ENCODE measurements at regions not wholly inside any gene's neighbourhood (a gene's known extent, or its start where the extent isn't known, plus 50 kb on each side); places are given as distances from the start of the nearest gene placed in this dataset.

DNA sequence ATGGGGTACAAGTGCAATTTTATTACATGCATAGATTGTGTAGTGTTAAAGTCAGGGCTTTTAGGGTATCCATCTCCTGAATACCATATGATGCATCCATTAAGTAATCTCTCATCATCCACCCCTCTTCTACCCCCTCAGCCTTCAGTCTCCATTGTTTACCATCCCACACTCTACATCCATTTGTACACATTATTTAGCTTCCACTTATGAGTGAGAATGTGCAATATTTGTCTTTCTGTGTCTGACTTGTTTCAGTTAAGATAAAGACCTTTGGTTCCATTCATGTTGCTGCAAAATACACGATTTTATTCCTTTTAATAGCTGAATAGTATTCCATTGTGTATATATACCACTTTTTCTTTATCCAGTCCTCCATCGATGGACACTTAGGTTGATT is 222.5 kb upstream of the USP24 start (continued):
- TF ChIP-seq SRF (IDR thresholded peaks at IDR 0.05; ENCODE audit: low read depth, low read length) (no peak), ZNF142 (CRISPR knock-in tag; IDR thresholded peaks at IDR 0.05) (no peak), NFE2 (CRISPR knock-in tag; IDR thresholded peaks at IDR 0.05) (no peak), ZNF512 (CRISPR knock-in tag; IDR thresholded peaks at IDR 0.05) (no peak), SOX5 (CRISPR knock-in tag; IDR thresholded peaks at IDR 0.05; ENCODE audit: borderline replicate concordance) (peak; percentile 71; the same call in 1 of the 2 replicates), TCF7 (IDR thresholded peaks at IDR 0.05; ENCODE audit: low read depth) (0 out of 2 replicates have a peak, but pooled peaks have one; percentile 27), MEIS2 (CRISPR knock-in tag; IDR thresholded peaks at IDR 0.05) (no peak), GMEB2 (CRISPR knock-in tag; IDR thresholded peaks at IDR 0.05; ENCODE audit: low read depth) (no peak), ZBTB7B (CRISPR knock-in tag; IDR thresholded peaks at IDR 0.05) (no peak)
- TF ChIP-seq, protein P1, sequence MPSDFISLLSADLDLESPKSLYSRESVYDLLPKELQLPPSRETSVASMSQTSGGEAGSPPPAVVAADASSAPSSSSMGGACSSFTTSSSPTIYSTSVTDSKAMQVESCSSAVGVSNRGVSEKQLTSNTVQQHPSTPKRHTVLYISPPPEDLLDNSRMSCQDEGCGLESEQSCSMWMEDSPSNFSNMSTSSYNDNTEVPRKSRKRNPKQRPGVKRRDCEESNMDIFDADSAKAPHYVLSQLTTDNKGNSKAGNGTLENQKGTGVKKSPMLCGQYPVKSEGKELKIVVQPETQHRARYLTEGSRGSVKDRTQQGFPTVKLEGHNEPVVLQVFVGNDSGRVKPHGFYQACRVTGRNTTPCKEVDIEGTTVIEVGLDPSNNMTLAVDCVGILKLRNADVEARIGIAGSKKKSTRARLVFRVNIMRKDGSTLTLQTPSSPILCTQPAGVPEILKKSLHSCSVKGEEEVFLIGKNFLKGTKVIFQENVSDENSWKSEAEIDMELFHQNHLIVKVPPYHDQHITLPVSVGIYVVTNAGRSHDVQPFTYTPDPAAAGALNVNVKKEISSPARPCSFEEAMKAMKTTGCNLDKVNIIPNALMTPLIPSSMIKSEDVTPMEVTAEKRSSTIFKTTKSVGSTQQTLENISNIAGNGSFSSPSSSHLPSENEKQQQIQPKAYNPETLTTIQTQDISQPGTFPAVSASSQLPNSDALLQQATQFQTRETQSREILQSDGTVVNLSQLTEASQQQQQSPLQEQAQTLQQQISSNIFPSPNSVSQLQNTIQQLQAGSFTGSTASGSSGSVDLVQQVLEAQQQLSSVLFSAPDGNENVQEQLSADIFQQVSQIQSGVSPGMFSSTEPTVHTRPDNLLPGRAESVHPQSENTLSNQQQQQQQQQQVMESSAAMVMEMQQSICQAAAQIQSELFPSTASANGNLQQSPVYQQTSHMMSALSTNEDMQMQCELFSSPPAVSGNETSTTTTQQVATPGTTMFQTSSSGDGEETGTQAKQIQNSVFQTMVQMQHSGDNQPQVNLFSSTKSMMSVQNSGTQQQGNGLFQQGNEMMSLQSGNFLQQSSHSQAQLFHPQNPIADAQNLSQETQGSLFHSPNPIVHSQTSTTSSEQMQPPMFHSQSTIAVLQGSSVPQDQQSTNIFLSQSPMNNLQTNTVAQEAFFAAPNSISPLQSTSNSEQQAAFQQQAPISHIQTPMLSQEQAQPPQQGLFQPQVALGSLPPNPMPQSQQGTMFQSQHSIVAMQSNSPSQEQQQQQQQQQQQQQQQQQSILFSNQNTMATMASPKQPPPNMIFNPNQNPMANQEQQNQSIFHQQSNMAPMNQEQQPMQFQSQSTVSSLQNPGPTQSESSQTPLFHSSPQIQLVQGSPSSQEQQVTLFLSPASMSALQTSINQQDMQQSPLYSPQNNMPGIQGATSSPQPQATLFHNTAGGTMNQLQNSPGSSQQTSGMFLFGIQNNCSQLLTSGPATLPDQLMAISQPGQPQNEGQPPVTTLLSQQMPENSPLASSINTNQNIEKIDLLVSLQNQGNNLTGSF (CRISPR knock-in tag; IDR thresholded peaks at IDR 0.05): no peak
- TF ChIP-seq, protein P2, sequence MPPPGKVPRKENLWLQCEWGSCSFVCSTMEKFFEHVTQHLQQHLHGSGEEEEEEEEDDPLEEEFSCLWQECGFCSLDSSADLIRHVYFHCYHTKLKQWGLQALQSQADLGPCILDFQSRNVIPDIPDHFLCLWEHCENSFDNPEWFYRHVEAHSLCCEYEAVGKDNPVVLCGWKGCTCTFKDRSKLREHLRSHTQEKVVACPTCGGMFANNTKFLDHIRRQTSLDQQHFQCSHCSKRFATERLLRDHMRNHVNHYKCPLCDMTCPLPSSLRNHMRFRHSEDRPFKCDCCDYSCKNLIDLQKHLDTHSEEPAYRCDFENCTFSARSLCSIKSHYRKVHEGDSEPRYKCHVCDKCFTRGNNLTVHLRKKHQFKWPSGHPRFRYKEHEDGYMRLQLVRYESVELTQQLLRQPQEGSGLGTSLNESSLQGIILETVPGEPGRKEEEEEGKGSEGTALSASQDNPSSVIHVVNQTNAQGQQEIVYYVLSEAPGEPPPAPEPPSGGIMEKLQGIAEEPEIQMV (CRISPR knock-in tag; IDR thresholded peaks at IDR 0.05; ENCODE audit: low read depth): no peak
